ENCODE measurements at regions not wholly inside any gene's neighbourhood (a gene's known extent, or its start where the extent isn't known, plus 50 kb on each side); places are given as distances from the start of the nearest gene placed in this dataset.

- DNase-seq (ENCODE audit: low spot score): no peak
These were observed 574.7 kb downstream of the USP25 start for GRCh38 chr21:16304174-16305095.

DNA sequence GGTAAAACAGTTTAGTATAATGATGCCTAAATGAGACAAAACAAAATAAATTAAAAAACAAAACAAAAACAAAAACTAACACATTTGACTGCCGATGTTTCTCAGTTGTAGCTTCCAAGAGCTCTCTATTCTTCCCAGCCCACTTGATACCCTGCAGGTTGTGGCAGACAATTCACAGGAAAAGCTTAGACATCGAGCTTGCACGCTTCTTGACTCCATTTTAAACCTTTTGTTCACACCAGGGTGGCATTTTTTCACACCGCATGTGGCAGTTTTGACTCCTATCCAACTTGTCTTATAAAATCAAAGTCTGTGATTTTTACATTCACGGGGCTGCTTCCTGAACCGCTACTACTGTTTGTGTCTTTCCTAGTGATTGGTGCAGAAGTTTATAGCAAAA, 575.9 kb downstream of the USP25 start:
- DNase-seq (ENCODE audit: low spot score): no peak

DNA sequence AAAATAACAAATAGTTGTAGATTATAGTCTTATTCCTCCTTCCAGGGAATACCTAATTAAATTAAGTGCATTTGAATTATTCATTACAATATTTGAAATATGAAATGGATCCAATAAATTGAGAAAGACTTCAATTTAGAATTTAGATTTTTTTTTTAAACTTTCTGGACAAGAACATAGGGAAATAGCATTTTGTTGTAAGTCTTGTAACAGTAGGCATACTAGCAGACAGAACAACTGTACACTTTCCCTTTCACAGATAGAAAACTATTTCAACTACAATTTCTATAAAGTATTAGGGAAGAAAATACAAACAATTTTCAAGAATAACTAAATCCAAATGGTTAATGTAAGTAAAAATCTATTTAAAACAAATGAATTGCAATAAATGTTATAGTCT, 577.5 kb downstream of the USP25 start:
- no peak for DNase-seq (ENCODE audit: low spot score)

GRCh38 chr21:16308269-16308668, 578.5 kb downstream of the USP25 start:
- DNase-seq (ENCODE audit: low spot score): no peak

GRCh38 chr21:16309250-16309971, 579.6 kb downstream of the USP25 start:
- DNase-seq (ENCODE audit: low spot score): no peak

DNA sequence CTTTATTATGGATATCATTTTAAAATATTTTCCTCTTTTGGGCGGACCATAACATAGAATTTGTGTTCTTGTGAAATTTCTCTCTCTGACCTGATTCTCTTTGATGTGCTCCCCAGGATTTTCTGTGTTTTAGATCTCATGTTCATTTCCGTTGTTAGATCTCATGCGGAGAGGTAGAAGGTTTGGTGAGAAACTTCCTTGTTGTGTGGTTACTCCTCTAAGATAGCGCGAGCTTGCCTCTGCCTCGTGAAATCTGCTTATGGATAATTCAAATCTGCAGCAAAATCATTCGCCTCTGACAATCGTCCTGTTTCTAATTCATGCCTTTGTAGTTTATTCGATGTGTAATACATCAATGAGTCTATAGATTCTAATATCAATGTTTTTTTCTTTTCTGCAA, 580.4 kb downstream of the USP25 start:
- no peak for DNase-seq (ENCODE audit: low spot score)

DNA sequence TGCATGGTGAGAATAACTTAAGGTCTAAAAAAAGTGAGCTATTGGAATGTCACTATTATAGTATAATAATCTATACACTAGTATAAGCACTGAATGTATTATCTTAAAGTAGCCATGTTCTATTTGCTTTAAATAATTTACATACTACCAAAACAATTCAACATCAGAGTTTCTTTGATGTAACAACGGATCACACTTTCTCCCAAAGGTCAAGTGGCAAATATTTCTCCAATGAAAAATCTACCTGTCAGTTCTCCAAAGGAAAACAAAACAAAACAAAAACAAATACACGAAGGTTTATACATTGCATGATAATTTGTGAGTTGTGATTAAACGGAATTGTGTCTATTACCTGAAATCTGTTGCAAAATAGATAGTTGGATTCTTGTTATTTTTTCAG, 581.4 kb downstream of the USP25 start:
- no peak for DNase-seq (ENCODE audit: low spot score)

DNA sequence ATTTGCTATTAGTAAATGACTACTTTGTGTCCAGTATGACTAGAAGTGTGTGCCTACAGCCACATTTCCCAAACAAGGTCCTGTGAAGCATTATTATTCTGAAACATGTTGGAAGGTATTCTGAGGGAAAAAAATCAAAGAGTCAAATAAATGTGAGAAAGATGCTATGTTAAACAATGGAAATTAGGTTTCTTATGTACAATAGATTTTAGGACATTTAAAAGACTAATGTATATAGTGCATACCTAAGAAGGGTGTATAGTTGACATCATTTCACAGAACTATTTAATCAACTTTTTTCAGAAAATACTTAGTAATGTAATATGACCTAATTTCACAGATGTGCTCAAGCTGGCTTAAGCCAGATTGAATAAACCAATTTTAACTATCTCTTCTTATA, 582.5 kb downstream of the USP25 start:
- no peak for DNase-seq (ENCODE audit: low spot score)

- DNase-seq (ENCODE audit: low spot score): no peak
These were observed 585.4 kb downstream of the USP25 start for GRCh38 chr21:16315223-16315622.

GRCh38 chr21:16318651-16319300, 589.0 kb downstream of the USP25 start:
- no peak for DNase-seq (ENCODE audit: low spot score)

DNA sequence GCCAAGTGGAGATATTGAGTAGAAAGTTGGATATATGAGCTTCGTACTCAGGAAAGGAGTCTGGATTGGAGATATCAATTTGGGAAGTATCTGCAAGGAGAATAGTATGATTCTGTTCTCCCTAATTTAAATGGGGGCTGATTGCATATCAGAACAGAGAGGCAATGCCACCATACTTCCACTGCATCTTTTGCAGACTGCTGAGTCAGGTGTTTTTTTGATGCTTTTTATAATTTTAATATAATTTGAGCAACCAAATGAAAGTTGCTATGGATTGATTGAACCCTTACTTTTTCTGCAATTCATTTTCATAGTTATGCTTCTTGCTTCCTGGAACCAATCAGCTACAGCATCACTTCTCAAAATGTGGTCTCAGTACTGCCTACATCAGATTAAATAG, 590.3 kb downstream of the USP25 start:
- no peak for DNase-seq (ENCODE audit: low spot score)

- no peak for DNase-seq (ENCODE audit: low spot score)
These were observed 592.7 kb downstream of the USP25 start for GRCh38 chr21:16322454-16322853.

DNA sequence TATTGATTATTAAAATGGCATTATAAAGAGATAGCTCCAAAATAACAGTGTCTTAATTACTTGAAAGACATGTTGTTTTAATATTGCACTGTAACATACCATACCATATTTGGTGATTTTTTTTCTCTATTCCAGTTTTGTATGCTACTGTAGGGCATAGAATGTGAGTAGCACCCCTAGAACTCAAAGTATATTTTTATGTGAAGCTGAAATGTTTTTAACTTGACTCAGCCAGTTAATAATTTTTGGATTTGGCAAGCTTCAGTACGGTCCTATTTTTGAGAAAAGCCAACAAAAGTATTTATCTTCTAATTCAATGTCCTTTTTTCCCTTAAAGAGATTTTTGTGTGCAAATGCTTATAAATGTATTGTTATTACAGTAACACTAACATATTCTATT, 593.8 kb downstream of the USP25 start:
- no peak for DNase-seq (ENCODE audit: low spot score)

DNA sequence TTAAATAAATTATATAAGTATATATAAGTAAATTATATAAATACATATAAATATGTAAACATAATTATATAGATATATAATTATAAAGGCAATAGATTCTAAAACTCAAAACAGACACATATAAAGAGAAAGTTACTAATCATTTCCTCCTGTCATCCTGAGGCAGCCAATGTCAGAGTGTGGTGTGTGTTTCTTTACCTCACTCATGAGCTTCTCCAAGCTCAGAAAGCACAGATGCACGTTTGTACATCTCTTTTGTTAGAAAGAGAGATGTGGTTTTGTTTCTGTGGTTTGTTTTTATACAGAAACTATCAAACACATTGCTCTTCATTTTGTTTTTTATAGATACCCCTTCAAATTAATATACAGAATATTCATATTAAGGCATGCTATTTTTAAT, 594.8 kb downstream of the USP25 start:
- no peak for DNase-seq (ENCODE audit: low spot score)

DNA sequence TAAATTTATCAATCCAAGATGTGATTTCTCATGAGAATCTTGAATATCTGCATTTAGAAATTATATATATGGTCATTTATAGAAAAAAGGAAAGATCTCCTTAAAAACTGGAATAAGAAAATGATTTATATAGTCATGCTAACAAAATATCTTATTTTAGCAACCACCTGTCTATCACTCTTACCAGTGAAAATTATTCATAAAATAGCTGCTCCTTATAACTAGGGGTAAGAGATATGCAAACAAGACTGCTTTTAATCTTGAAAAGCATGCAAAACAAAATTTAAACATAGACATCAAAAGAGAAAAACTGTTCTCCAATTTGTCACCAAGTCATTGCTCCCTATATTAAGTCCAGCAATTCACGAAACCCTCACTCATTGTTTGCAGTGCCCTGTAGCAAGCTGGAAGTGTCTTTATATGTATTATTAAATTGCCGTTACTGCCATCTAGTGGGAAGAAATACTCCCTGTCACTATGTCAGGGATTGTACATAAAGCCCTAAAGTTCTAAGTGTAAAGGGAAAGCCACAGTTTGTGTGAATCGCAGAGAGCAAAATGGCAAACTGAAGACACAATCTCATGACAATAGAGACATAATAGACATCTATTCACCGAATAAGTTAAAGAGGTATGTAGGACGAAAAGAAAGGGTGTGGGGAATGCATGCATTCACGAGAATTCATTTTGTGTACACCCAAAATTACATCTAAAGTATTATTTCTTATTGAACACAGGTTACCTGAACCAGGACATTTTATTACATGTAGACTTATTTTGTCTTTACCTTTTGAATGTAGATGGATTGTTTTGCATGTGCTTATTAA, 600.5 kb downstream of the USP25 start:
- DNase-seq (ENCODE audit: low spot score): peak; percentile 67

DNA sequence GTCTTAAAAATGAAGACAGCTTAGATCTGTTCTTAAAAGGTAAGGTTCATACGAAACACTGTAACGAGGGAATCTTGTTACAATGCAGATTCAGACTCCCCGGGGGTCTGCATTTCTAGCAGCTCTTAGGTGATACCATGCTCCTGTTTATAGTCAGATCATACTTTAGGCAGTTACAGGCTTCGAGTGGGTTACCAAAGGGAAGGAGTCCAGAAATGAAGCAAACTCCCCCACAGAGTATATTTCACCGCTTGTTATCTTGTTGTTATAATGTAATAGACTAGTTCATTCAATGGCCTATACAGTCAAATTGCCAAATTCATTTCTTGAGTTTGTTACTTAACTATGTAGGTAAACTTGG, 601.1 kb downstream of the USP25 start:
- no peak for DNase-seq (ENCODE audit: low spot score)

DNA sequence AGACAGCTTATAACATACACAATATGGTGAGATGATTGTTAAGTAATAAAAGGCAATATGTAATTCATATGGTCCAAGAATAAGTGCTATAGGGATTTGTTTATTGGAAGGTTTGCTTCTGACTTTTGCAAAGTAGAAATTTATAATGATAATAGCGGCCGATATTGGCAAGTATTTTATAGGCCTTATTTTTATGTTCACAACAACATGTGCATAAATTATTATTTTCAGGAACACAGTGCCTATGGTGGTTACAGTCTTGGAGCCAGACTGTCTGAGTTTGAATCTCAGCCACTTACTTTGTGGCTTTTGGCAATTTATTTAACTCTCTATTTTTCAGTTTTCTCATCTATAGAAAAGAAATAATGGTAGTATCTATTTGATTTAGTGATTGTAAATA, 607.5 kb downstream of the USP25 start:
- DNase-seq (ENCODE audit: low spot score): no peak

- DNase-seq (ENCODE audit: low spot score): no peak
These were observed 613.1 kb downstream of the USP25 start for GRCh38 chr21:16342932-16343331.

DNA sequence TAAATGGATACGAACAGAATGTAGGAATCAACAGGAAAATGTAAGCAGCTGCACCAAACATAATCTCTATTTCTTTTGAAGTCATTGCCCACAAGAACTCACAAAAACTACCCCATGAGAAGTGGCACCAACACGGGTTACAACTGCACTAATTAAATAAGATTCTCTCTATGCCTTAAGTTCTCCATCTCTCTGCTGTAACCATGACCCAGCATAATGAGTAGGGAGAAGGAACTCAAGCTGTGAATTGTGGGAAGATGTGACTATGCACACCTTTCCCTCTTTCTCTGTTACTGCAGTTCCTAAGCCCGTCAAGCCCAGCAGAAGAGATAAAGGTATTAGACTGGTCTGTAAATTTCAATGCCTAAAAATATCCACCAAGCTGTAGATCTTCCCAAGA, 614.0 kb downstream of the USP25 start:
- DNase-seq (ENCODE audit: low spot score): no peak

GRCh38 chr21:16345757-16346156, 616.0 kb downstream of the USP25 start:
- DNase-seq (ENCODE audit: low spot score): no peak

- no peak for DNase-seq (ENCODE audit: low spot score)
These were observed 617.4 kb downstream of the USP25 start for GRCh38 chr21:16347223-16347622.

DNA sequence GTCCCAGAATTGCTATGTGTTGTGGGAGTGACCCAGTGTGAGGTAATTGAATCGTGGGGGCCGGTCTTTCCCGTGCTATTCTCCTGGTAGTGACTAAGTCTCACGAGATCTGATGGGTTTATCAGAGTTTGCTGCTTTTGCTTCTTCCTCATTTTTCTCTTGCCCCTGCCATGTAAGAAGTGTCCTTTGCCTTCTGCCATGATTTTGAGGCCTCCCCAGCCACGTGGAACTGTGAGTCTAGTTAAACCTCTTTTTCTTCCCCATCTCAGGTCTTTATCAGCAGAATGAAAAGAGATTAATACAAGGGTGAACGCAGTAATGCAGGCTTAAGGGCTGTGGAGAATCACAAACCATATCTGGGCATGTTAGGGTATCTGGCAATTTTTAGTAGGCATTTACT, 624.0 kb downstream of the USP25 start:
- no peak for DNase-seq (ENCODE audit: low spot score)
